Ectodermal cell (in vitro differentiated cells): ENCODE measurements at regions not wholly inside any gene's neighbourhood (a gene's known extent, or its start where the extent isn't known, plus 50 kb on each side); places are given as distances from the start of the nearest gene placed in this dataset.

ENCODE experiments used
- H3K27ac ChIP-seq: 2 replicates; pipeline ENCODE4 v1.7.0; 2013; ENCODE audit warnings: mild to moderate bottlenecking, low read depth, low read length; ENCODE audit not compliant: insufficient read depth, poor library complexity, severe bottlenecking
- H3K27me3 ChIP-seq: 2 replicates; pipeline ENCODE4 v1.7.0; 2013; ENCODE audit warnings: mild to moderate bottlenecking, low read length; ENCODE audit not compliant: insufficient read depth, control insufficient read depth, poor library complexity, severe bottlenecking
- H3K36me3 ChIP-seq: one replicate; pipeline ENCODE4 v1.7.0; 2013; ENCODE audit warnings: low read length; ENCODE audit not compliant: control insufficient read depth, insufficient read depth
- H3K4me1 ChIP-seq: one replicate; pipeline ENCODE4 v1.7.0; 2013; ENCODE audit warnings: low read length; ENCODE audit not compliant: control insufficient read depth, insufficient read depth
- H3K4me3 ChIP-seq: 2 replicates; pipeline ENCODE4 v1.7.0; 2013; ENCODE audit warnings: low read depth, low read length, control low read depth; ENCODE audit not compliant: insufficient read depth
- H3K9me3 ChIP-seq: 2 replicates; pipeline ENCODE4 v1.7.0; 2013; ENCODE audit warnings: mild to moderate bottlenecking, low read length, moderate library complexity; ENCODE audit not compliant: control insufficient read depth
- WGBS, 2 experiments: methylation state at CpG; one replicate each; pipeline ENCODE4 v1.1.7; 2013; ENCODE audit warnings: missing lambda C conversion rate in 2 of 2; 5-methylcytosine and 5-hydroxymethylcytosine counted together

DNA sequence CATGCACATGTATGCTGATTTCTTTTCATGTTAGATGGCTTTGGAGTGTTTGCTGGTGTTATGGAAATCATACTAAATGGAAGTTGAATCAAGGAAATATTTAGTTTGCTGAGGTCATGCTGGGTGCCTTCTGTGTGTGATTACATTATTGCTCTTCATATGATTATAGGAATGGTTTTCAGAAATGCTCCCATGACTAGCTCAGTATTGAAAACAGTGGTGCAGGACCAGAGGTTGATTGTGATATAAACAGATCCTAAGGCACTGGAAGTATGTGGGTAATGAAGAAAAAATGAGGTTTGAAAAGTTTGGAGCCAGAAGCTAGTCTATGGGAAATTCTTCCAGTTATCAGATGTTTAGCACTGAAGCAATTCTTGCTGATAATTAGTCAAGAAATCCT is 693.1 kb downstream of the UTRN start:
- no peaks in the 10 kb centered on the region for H3K27me3 ChIP-seq
- H3K4me3 ChIP-seq, result no peak overlapping the region
- H3K4me1 ChIP-seq, result no peaks in the 10 kb centered on the region
- H3K9me3 ChIP-seq, result no peaks in the 10 kb centered on the region
- H3K36me3 ChIP-seq, result no peaks in the 10 kb centered on the region
- no peak overlapping the region for H3K27ac ChIP-seq

DNA sequence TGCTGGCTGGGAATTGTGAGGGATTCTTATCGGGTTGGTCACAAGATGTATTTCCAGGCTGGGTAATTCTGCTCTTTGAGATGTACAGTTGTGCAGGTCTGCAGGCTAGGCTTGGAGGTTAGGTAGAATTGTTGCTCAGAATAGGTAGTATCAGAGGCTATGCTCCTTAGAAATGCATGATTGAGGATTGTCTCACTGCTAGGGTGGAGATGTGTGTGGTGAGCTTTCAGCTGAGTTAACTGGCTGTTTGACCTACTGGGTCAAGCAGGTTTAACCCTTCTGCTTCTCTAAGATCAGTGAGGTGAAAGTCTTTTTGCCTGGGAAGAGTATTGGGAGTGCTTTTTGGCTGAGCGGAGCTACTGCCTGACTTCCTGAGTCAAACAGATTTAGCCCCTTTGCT is 701.1 kb downstream of the UTRN start:
- Histone ChIP-seq H3K36me3 (no peaks in the 10 kb centered on the region), H3K27me3 (no peaks in the 10 kb centered on the region), H3K4me1 (no peaks in the 10 kb centered on the region), H3K27ac (no peak overlapping the region), H3K4me3 (no peak overlapping the region), H3K9me3 (no peaks in the 10 kb centered on the region)
- WGBS, 2 experiments, result 92 to 94% methylated on average over 2 of the region's 2 CpGs

DNA sequence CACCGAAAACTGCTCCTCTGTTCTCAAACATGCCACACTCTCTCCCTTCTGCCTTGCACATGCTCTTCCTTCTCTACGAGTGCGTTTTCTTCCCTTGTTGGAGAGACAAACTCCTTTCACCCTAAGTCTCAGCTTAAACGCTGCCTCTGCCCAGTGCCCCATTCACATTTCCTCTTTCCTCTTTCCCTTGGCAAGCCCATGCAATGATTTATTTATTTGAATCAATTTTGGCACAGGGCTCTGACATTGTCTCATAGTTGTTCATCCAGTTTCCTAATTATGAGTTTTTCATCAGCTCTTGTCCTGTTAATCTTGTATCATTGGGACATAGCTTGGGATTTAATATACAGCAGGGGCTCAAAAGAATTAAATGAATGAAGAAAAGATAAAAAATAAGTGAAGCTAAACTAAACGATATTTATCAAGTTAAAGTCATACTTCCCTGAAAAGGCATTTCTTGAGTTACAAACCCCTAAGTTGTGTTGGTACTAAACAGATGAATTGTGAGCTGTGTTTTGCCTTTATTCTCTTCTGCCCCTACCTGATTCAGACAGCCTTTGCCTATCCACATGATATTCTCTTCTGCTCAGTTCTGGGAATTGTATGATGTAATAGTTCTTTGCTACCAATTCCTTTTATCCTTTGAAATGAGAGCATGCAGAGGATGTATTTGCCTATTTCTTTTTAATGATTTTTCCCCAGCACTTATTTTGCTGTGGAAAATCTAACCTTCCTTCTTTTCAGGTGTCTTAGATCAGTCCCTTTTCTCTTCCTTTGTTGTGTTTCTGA is 704.4 kb downstream of the UTRN start:
- 89 to 93% methylated on average over 5 of the region's 5 CpGs for WGBS, 2 experiments

DNA sequence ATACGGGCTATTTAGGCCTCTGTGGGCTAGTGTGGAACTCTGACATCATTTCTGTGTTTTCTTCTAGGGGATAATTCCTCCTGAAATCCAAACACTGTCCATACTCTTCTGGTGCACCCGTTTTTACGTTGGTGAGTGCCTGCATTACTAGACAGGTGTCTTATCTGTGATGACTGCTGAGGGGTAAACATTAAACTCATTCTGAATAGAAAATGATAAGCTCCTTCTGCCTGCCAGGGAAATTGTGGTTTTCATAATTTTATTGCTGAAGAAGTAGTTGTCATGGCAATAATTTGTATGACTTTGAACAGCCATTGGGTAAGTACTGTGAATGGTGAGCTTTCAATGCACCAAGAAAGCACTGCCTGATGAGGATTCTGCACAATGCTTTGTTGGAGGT is 705.6 kb downstream of the UTRN start:
- Histone ChIP-seq H3K27ac (no peak overlapping the region), H3K9me3 (no peaks in the 10 kb centered on the region), H3K27me3 (no peaks in the 10 kb centered on the region), H3K36me3 (no peaks in the 10 kb centered on the region), H3K4me1 (no peaks in the 10 kb centered on the region), H3K4me3 (no peak overlapping the region)
- WGBS, 2 experiments, result 91 to 97% methylated on average over 3 of the region's 3 CpGs

More for the DNA sequence above, 704.4 kb downstream of the UTRN start:
- H3K9me3 ChIP-seq, result no peaks in the 10 kb centered on the region
- H3K4me1 ChIP-seq, result no peaks in the 10 kb centered on the region
- H3K4me3 ChIP-seq, result no peak overlapping the region
- H3K27ac ChIP-seq, result no peak overlapping the region
- H3K27me3 ChIP-seq, result no peaks in the 10 kb centered on the region
- no peaks in the 10 kb centered on the region for H3K36me3 ChIP-seq

DNA sequence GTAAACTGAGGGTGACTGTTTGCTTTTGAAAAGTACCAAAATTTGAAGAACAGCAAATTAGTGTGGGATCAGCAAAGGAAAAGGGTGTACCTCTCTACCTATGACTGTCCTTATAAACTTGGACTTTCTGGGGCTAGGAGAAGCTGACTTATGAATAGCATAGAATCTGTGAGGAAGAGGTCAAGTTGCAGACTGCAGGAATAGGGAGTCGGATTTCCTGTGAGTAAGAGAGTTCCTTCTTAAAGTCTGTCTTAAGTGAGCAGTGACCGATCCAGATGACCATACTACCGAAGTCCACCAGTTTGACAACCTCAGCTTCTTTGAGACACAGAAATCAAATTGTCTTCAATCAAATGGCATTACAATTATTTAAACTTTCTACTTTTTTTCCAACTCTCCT is 708.7 kb downstream of the UTRN start:
- Histone ChIP-seq H3K9me3 (no peaks in the 10 kb centered on the region), H3K4me1 (no peaks in the 10 kb centered on the region), H3K27ac (no peak overlapping the region), H3K4me3 (no peak overlapping the region), H3K36me3 (no peaks in the 10 kb centered on the region), H3K27me3 (no peaks in the 10 kb centered on the region)
- WGBS, 2 experiments, result 89 to 90% methylated on average over 3 of the region's 3 CpGs

DNA sequence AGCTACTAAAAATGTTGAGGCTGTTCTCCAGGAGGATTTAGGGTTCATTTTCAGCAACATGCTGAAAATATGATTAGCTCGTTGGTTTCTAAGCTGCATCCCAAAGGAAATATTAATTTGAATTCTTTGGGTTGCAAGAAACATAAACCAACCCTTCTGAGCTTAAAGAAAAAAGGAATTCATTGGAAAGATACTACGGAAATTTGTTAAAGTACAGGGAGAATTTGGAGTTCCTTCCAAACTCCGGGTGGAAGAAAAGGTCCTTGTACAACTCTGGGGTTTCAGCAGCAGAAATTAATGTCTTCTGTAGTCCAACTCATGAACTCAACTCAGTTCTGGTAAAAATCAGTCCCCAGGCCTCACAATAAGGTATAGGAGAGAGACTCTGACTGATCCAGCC is 712.9 kb downstream of the UTRN start:
- 96% methylated on average over 3 of the region's 3 CpGs for WGBS, 2 experiments
- Histone ChIP-seq H3K36me3 (no peaks in the 10 kb centered on the region), H3K4me1 (no peaks in the 10 kb centered on the region), H3K9me3 (no peaks in the 10 kb centered on the region), H3K4me3 (no peak overlapping the region), H3K27ac (no peak overlapping the region), H3K27me3 (no peaks in the 10 kb centered on the region)

DNA sequence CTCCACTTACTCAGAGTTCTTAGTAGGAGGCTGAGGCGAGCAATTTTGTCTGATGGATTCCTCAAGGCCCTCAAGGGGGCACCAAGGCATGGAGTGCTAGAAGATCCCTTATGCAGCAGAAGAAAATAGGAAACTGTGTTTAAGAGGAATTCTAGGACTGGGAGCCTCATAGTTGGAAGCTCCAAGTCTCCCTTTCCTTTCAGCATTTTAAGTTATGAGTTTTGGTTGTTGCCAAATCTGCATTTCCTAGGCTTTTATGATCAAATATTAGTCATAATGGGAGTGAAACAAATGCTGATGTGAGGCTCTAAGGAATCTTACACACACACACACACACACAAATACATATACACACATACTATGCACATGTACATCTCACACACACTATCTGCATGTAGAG is 714.0 kb downstream of the UTRN start:
- Histone ChIP-seq H3K27me3 (no peaks in the 10 kb centered on the region), H3K27ac (no peak overlapping the region), H3K9me3 (no peaks in the 10 kb centered on the region), H3K36me3 (no peaks in the 10 kb centered on the region), H3K4me3 (no peak overlapping the region), H3K4me1 (no peaks in the 10 kb centered on the region)
- 100% methylated on average over 1 of the region's 1 CpG for WGBS, 2 experiments

DNA sequence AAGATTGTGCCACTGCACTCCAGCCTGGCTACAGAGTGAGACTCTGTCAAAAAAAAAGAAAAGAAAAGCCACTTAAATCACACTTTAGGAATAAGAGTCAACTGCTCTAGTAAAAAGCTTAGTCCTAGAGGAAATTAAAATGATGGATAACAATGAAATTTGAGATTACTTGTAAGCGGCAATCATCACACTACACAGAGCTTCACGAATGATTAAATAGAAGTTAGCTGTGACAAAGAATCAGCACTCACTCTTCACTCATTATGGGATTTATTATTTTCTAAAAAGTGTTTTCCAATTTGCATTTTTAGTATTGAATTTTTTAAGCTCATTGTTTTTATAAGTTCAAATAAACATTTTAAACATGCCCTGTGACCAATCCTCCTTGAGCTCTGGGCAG is 718.0 kb downstream of the UTRN start:
- Histone ChIP-seq H3K36me3 (no peaks in the 10 kb centered on the region), H3K27ac (no peak overlapping the region), H3K27me3 (no peaks in the 10 kb centered on the region), H3K4me1 (no peaks in the 10 kb centered on the region), H3K9me3 (no peaks in the 10 kb centered on the region), H3K4me3 (no peak overlapping the region)
- WGBS, 2 experiments, result 100% methylated on average over 1 of the region's 2 CpGs; no CpG with 5 or more reads in 1 of the 2 experiments

DNA sequence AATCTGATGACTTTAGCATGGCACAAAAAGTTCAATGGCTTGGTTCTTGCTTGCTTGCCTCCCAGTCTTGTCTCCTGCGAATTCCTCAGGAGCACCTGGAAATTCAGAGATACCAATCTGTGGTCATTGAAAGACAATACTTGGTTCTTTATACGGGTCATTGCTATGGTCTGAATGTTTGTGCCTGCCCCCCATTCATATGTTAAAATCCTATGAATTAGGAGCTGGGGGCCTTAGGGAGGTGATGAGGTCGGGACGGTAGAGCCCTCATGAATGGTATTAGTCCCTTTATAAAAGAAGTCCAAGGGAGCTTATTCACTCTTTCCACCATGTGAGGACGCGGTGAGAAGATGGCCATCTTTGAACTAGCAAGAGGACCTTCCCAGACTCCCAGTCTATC is 721.8 kb downstream of the UTRN start:
- no peaks in the 10 kb centered on the region for H3K4me1 ChIP-seq
- H3K9me3 ChIP-seq, result no peaks in the 10 kb centered on the region
- WGBS, 2 experiments, result 78 to 86% methylated on average over 6 of the region's 6 CpGs
- no peaks in the 10 kb centered on the region for H3K27me3 ChIP-seq
- no peak overlapping the region for H3K4me3 ChIP-seq
- H3K36me3 ChIP-seq, result no peaks in the 10 kb centered on the region
- no peak overlapping the region for H3K27ac ChIP-seq

DNA sequence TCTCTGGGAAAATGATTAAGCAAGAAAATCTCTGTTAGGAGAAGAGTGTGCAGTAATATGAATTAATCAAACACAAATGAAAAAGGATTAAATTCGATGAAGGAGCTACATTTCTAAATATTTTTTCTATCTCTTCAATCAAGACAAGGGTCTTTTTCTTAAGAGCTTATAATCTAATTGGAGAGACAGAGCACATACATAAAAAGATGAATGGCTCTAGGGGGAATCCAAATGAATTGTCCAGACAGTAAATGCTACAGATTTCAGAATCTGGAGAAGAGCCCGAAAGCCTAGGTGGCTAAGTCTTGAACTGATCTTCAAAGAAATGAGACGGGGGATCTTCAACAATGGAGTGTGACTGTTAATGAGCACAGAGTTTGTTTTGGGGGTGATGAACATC is 723.6 kb downstream of the UTRN start:
- Histone ChIP-seq H3K27me3 (no peaks in the 10 kb centered on the region), H3K4me1 (no peaks in the 10 kb centered on the region), H3K36me3 (no peaks in the 10 kb centered on the region), H3K9me3 (no peaks in the 10 kb centered on the region), H3K27ac (no peak overlapping the region), H3K4me3 (no peak overlapping the region)
- 99% methylated on average over 2 of the region's 3 CpGs for WGBS, 2 experiments

DNA sequence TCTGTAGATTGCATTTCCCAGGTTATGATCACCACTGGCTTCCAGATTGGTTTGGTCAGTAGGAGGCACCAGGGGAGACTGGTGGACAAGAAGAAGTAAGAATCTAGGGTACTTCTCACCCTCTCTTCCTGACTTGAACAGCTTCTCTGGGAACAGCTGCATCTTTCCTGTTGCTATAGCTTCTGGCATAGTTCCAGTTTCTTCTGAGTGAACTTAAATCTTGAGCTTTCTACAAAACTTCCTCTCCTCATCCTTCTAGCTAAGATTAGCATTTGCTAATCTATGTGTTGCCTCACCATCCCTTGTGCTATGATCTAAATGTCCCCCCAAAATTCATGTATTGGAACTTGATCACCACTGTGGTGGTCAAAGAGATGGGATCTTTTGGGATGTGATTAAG is 724.6 kb downstream of the UTRN start:
- Histone ChIP-seq H3K4me1 (no peaks in the 10 kb centered on the region), H3K27me3 (no peaks in the 10 kb centered on the region), H3K36me3 (no peaks in the 10 kb centered on the region), H3K27ac (no peak overlapping the region), H3K9me3 (no peaks in the 10 kb centered on the region), H3K4me3 (no peak overlapping the region)
